SK-N-SH (cell line): ENCODE measurements at regions not wholly inside any gene's neighbourhood (a gene's known extent, or its start where the extent isn't known, plus 50 kb on each side); places are given as distances from the start of the nearest gene placed in this dataset.

Experiments used
- CTCF ChIA-PET: fragments of 300-600, 350-600 bp; formaldehyde crosslinking; extraction: SDS; loops from one replicate; lab custom pipeline; 2021; lab: Yijun Ruan, JAX
- POLR2A ChIA-PET: fragments of 350-600 bp; sonication (Branson Sonifier 250); formaldehyde crosslinking; extraction: SDS; loops from one replicate; lab custom pipeline; 2020; ENCODE audit warnings: antibody characterized with exemption, inconsistent platforms; lab: Yijun Ruan, JAX
- DNase-seq: peaks from one replicate; pipeline ENCODE4 v3.0.0; 2012
- H2AFZ ChIP-seq: fragments of 200-600 bp; sonication (generic); 2 replicates; pipeline ENCODE4 v1.8.1; 2016; ENCODE audit warnings: antibody characterized with exemption, mild to moderate bottlenecking, low read depth
- H3F3A ChIP-seq: fragments of 200-600 bp; sonication (generic); replicated peaks from 2 replicates; pipeline ENCODE3; 2016; ENCODE audit warnings: antibody characterized with exemption, mild to moderate bottlenecking; ENCODE audit not compliant: insufficient read depth
- H3K27ac ChIP-seq, 2 experiments: fragments of 200-500 bp in 1 of 2; fragments of 200-600 bp in 1 of 2; sonication (Bioruptor generic) in 1 of 2; sonication (generic), shearing (Covaris generic) in 1 of 2; 2 replicates each; pipeline versions ENCODE4 v1.5.1 to v1.6.1; 2014 to 2016; ENCODE audit warnings: low read depth in 2 of 2, inconsistent platforms in 1 of 2, low read length in 1 of 2, mild to moderate bottlenecking in 1 of 2, mixed read lengths in 1 of 2
- H3K27me3 ChIP-seq: fragments of 200-600 bp; sonication (generic), shearing (Covaris generic); 2 replicates; pipeline ENCODE4 v1.6.1; 2016; ENCODE audit warnings: mixed run types; ENCODE audit not compliant: insufficient read depth
- H3K36me3 ChIP-seq, 2 experiments: fragments of 200-500 bp in 1 of 2; fragments of 200-600 bp in 1 of 2; sonication (Bioruptor generic) in 1 of 2; sonication (generic) in 1 of 2; replicated peaks in 1 of 2; 2 replicates each; pipeline versions ENCODE3 to v1.5.1; 2014 to 2016; ENCODE audit warnings: low read length in 1 of 2, mild to moderate bottlenecking in 1 of 2; ENCODE audit not compliant: insufficient read depth in 2 of 2, control insufficient read depth in 1 of 2
- H3K4me1 ChIP-seq, 2 experiments: fragments of 200-500 bp in 1 of 2; fragments of 200-600 bp in 1 of 2; sonication (Bioruptor generic) in 1 of 2; sonication (generic), shearing (Covaris generic) in 1 of 2; 2 replicates each; pipeline versions ENCODE4 v1.5.1 to v1.6.1; 2014 to 2016; ENCODE audit warnings: low read depth in 1 of 2, low read length in 1 of 2, mixed run types in 1 of 2; ENCODE audit not compliant: insufficient read depth in 2 of 2, control insufficient read depth in 1 of 2
- H3K4me2 ChIP-seq: fragments of 200-600 bp; sonication (generic), shearing (Covaris generic); 2 replicates; pipeline ENCODE4 v1.6.1; 2017; ENCODE audit warnings: mixed run types
- H3K4me3 ChIP-seq, 2 experiments: fragments of 200-500 bp in 1 of 2; fragments of 200-600 bp in 1 of 2; sonication (Bioruptor generic) in 1 of 2; sonication (generic), shearing (Covaris generic) in 1 of 2; 2 replicates each; pipeline versions ENCODE4 v1.5.1 to v1.8.1; 2014 to 2016; ENCODE audit warnings: low read depth in 2 of 2, inconsistent platforms in 1 of 2, low read length in 1 of 2, mild to moderate bottlenecking in 1 of 2, mixed read lengths in 1 of 2, moderate library complexity in 1 of 2
- H3K79me2 ChIP-seq: fragments of 200-600 bp; sonication (generic); 2 replicates; pipeline ENCODE4 v1.8.1; 2017; ENCODE audit warnings: mild to moderate bottlenecking; ENCODE audit not compliant: insufficient read depth
- H3K9ac ChIP-seq: fragments of 200-600 bp; sonication (generic); 2 replicates; pipeline ENCODE4 v1.6.1; 2017; ENCODE audit warnings: mixed run types
- H3K9me2 ChIP-seq: fragments of 200-600 bp; sonication (generic); 2 replicates; pipeline ENCODE4 v1.6.1; 2017; ENCODE audit warnings: mixed run types
- H3K9me3 ChIP-seq: fragments of 200-600 bp; sonication (generic); 2 replicates; pipeline ENCODE4 v1.6.1; 2017; ENCODE audit warnings: mixed run types, mild to moderate bottlenecking, moderate library complexity
- H4K20me1 ChIP-seq: fragments of 200-600 bp; sonication (generic); 2 replicates; pipeline ENCODE4 v1.6.1; 2017; ENCODE audit warnings: mild to moderate bottlenecking, mixed run types; ENCODE audit not compliant: insufficient read depth
- CHD2 ChIP-seq: fragments of 150-350 bp; IDR thresholded peaks from 2 replicates; pipeline ENCODE4 v1.6.1; 2018; ENCODE audit warnings: low read length; ENCODE audit not compliant: partially characterized antibody
- ELF1 ChIP-seq: IDR thresholded peaks from 2 replicates; pipeline ENCODE4 v1.4.0; 2012
- EZH2phosphoT487 ChIP-seq: fragments of 200-600 bp; sonication (generic); IDR thresholded peaks from 2 replicates; pipeline ENCODE4 v1.6.1; 2017; ENCODE audit warnings: low read depth, mixed run types, mild to moderate bottlenecking, antibody characterized with exemption, moderate library complexity, borderline replicate concordance
- FOXJ3 ChIP-seq: sonication (generic); formaldehyde crosslinking; IDR thresholded peaks from 2 replicates; pipeline ENCODE4 v1.5.1; 2020; ENCODE audit warnings: mild to moderate bottlenecking, missing genetic modification reagents
- FOXM1 ChIP-seq: IDR thresholded peaks from 2 replicates; pipeline ENCODE4 v1.4.0; 2012; ENCODE audit warnings: low read depth, mild to moderate bottlenecking
- GATA2 ChIP-seq: sonication (generic); formaldehyde crosslinking; IDR thresholded peaks from 2 replicates; pipeline ENCODE4 v1.5.0; 2020; ENCODE audit warnings: mild to moderate bottlenecking, missing genetic modification reagents
- NRF1 ChIP-seq: IDR thresholded peaks from 2 replicates; pipeline ENCODE4 v1.6.1; 2012; ENCODE audit warnings: low read depth, mild to moderate bottlenecking, low read length
- RCOR1 ChIP-seq: fragments of 150-350 bp; IDR thresholded peaks from 2 replicates; pipeline ENCODE4 v1.6.1; 2017; ENCODE audit warnings: antibody characterized with exemption, low read length
- REST ChIP-seq: IDR thresholded peaks from 2 replicates; pipeline ENCODE4 v1.6.1; 2012; ENCODE audit warnings: mild to moderate bottlenecking, low read depth, low read length, moderate library complexity
- RFX5 ChIP-seq: IDR thresholded peaks from 2 replicates; pipeline ENCODE4 v1.6.1; 2012; ENCODE audit warnings: mild to moderate bottlenecking, improper control_type of control experiment, low read length
- RXRA ChIP-seq: IDR thresholded peaks from 2 replicates; pipeline ENCODE4 v1.4.0; 2012; ENCODE audit warnings: low read depth, mild to moderate bottlenecking, borderline replicate concordance
- SIN3A ChIP-seq: IDR thresholded peaks from 2 replicates; pipeline ENCODE4 v1.6.1; 2012; ENCODE audit warnings: low read depth, mild to moderate bottlenecking, low read length, moderate library complexity, borderline replicate concordance
- SMC3 ChIP-seq: IDR thresholded peaks from 2 replicates; pipeline ENCODE4 v1.6.1; 2012; ENCODE audit warnings: low read depth, low read length, improper control_type of control experiment
- TCF12 ChIP-seq: IDR thresholded peaks from 2 replicates; pipeline ENCODE4 v1.4.0; 2012
- TEAD4 ChIP-seq: IDR thresholded peaks from 2 replicates; pipeline ENCODE4 v1.4.0; 2012; ENCODE audit warnings: mild to moderate bottlenecking, borderline replicate concordance; ENCODE audit not compliant: insufficient read depth
- YY1 ChIP-seq: IDR thresholded peaks from 2 replicates; pipeline ENCODE4 v1.4.0; 2012; ENCODE audit warnings: low read depth, mild to moderate bottlenecking
- ZBTB33 ChIP-seq: IDR thresholded peaks from 2 replicates; pipeline ENCODE4 v1.4.0; 2012; ENCODE audit warnings: low read depth, borderline replicate concordance
- WGBS: methylation state at CpG from one replicate; pipeline ENCODE4 v1.1.6; 2017; ENCODE audit warnings: low lambda C conversion rate; 5-methylcytosine and 5-hydroxymethylcytosine counted together
- TF ChIP-seq, protein P1 (sequence below): fragments of 150-350 bp; IDR thresholded peaks from 2 replicates; pipeline ENCODE4 v1.6.1; 2016; ENCODE audit warnings: mild to moderate bottlenecking, low read depth, low read length
- TF ChIP-seq, protein P2 (sequence below): IDR thresholded peaks from 2 replicates; pipeline ENCODE4; 2012

- TF ChIP-seq REST = no peak
- TF ChIP-seq, protein P1, sequence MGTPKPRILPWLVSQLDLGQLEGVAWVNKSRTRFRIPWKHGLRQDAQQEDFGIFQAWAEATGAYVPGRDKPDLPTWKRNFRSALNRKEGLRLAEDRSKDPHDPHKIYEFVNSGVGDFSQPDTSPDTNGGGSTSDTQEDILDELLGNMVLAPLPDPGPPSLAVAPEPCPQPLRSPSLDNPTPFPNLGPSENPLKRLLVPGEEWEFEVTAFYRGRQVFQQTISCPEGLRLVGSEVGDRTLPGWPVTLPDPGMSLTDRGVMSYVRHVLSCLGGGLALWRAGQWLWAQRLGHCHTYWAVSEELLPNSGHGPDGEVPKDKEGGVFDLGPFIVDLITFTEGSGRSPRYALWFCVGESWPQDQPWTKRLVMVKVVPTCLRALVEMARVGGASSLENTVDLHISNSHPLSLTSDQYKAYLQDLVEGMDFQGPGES = no peak
- TF ChIP-seq RFX5 = no peak
- no peak for TF ChIP-seq ELF1
- peak; percentile 9; the same call in 1 of the 2 replicates for TF ChIP-seq SMC3
- TF ChIP-seq TCF12 = peak; percentile 55
- TF ChIP-seq, all 33 proteins: peak for 19
Measured at GRCh38 chr10:31650010-31650409, 278.6 kb downstream of the ARHGAP12 start (continued).

- CTCF ChIA-PET = no interaction called here
- H2AFZ ChIP-seq = peak overlapping the region; percentile 57; the same call in 1 of the 2 replicates
Measured at GRCh38 chr10:31648966-31649365, 279.7 kb downstream of the ARHGAP12 start.

More at GRCh38 chr10:31648966-31649365, 279.7 kb downstream of the ARHGAP12 start:
- Histone ChIP-seq H3F3A (peaks cover 13% of the 10 kb centered on the region), H3K27me3 (no peaks in the 10 kb centered on the region), H3K4me2 (no peak overlapping the region), H3K4me1 (peaks cover 0 to 25% of the 10 kb centered on the region in 2 experiments; a peak in 2 of 4 replicates), H3K36me3 (no peaks in the 10 kb centered on the region), H3K27ac (peak overlapping the region in 1 of 2 experiments; percentile 93; a peak in 2 of 4 replicates), H3K4me3 (no peak overlapping the region), H4K20me1 (no peaks in the 10 kb centered on the region), H3K9me3 (no peaks in the 10 kb centered on the region), H3K9ac (no peak overlapping the region), H3K79me2 (no peaks in the 10 kb centered on the region), H3K9me2 (no peaks in the 10 kb centered on the region)
- POLR2A ChIA-PET = no interaction called here
- no peak for TF ChIP-seq ZBTB33
- TF ChIP-seq, protein P2, sequence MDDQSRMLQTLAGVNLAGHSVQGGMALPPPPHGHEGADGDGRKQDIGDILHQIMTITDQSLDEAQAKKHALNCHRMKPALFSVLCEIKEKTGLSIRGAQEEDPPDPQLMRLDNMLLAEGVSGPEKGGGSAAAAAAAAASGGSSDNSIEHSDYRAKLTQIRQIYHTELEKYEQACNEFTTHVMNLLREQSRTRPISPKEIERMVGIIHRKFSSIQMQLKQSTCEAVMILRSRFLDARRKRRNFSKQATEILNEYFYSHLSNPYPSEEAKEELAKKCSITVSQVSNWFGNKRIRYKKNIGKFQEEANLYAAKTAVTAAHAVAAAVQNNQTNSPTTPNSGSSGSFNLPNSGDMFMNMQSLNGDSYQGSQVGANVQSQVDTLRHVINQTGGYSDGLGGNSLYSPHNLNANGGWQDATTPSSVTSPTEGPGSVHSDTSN = no peak
- no peak for TF ChIP-seq RCOR1
- TF ChIP-seq TCF12 = no peak
- TF ChIP-seq TEAD4 = no peak
- no peak for TF ChIP-seq RXRA
- no peak for TF ChIP-seq YY1
- TF ChIP-seq, protein P1 = no peak
- TF ChIP-seq FOXM1 = no peak
- no peak for TF ChIP-seq GATA2 (CRISPR knock-in tag)
- TF ChIP-seq EZH2phosphoT487 = no peak
- no peak for TF ChIP-seq CHD2
- TF ChIP-seq FOXJ3 = no peak
- TF ChIP-seq NRF1 = no peak
- TF ChIP-seq SMC3 = no peak
- no peak for TF ChIP-seq SIN3A
- 84% methylated on average over 8 of the region's 8 CpGs for WGBS
- DNase-seq = no peak
